ENCODE measurements at regions not wholly inside any gene's neighbourhood (a gene's known extent, or its start where the extent isn't known, plus 50 kb on each side); places are given as distances from the start of the nearest gene placed in this dataset.

DNA sequence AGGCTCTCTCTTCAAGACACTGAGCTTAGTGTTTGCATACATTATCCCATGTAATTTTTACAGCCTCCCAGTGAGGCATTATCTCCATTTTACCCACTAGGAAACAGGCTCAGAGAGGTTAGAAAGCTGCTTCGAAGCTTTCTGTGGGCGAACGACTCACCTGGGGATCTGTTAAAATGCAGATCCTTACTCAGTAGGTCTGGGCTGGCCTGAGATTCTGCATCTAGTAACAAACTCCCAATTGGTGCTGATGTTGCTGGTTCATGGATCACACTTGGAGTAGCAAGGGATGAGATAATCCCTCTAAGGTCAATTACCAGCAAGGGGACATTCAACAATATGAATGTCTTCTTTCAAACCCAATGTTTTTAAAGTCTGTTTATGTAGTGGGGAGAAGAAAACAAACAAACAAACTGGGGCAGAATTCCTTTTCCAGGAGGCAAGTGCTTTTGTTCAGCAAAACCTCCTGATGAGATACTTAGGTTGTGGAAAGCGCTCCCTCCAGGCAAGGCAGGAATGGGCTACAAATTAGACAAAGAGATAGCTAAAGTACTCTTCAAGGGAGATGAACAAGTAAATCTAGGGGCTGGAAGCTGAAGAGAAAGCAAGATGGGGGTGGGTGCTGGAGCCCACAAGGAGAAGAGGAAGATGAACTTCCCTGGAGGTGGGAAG, 311.9 kb downstream of the SHQ1 start:
- H3K9me3 ChIP-seq (ENCODE audit: control insufficient read depth, insufficient read depth, low read length), result no peaks in the 10 kb centered on the region
- no peaks in the 10 kb centered on the region for H3K4me1 ChIP-seq (ENCODE audit: control insufficient read depth, insufficient read depth, low read length)
- ChIA-PET POLR2A (ENCODE audit: unreplicated experiment) (no interaction called here), CTCF (no interaction called here)
- intact Hi-C loops (cut with micrococcal nuclease) (no loop called here), in situ Hi-C loops (cut with MboI; ENCODE audit: low sequenced_read_pairs) (no loop called here), dilution Hi-C loops (cut with HindIII; ENCODE audit: low sequenced_read_pairs, unreplicated experiment) (no loop called here)
- H2AK9ac ChIP-seq (replicated peaks; ENCODE audit: low read depth, low read length, poor library complexity), result no peak overlapping the region
- DNase-seq, result no peak
- H3K4me3 ChIP-seq (ENCODE audit: insufficient read depth, low read depth, low read length), result no peak overlapping the region
- no peak overlapping the region for H3K18ac ChIP-seq (ENCODE audit: low read depth, low read length)
- peaks cover 37% of the 10 kb centered on the region for H3K27me3 ChIP-seq (ENCODE audit: control insufficient read depth, insufficient read depth, low read length)
- BruUV-seq (replicated peaks), result no TSS peak
- no peak overlapping the region for H4K91ac ChIP-seq (ENCODE audit: insufficient read depth, low read depth, low read length)
- H3K56ac ChIP-seq (ENCODE audit: extremely low read depth, insufficient read depth, low read length), result no peak overlapping the region
- H2BK20ac ChIP-seq (ENCODE audit: low read depth, low read length), result no peak overlapping the region
- H2AFZ ChIP-seq (replicated peaks; ENCODE audit: low read length, poor library complexity), result no peak overlapping the region
- H3K9me1 ChIP-seq (ENCODE audit: insufficient read depth, low read length), result no peaks in the 10 kb centered on the region
- H4K8ac ChIP-seq (ENCODE audit: low read depth in 2 of 2, low read length in 2 of 2), result no peak overlapping the region
- H2BK15ac ChIP-seq (ENCODE audit: low read depth, low read length), result no peak overlapping the region
- no peaks in the 10 kb centered on the region for H4K20me1 ChIP-seq (ENCODE audit: insufficient read depth, low read length)
- no peak overlapping the region for H3K4me2 ChIP-seq (ENCODE audit: low read depth, low read length)
- ATAC-seq (ENCODE audit: low read depth), result no peak
- no peak overlapping the region for H3K27ac ChIP-seq (ENCODE audit: insufficient read depth, low read length)
- no peaks in the 10 kb centered on the region for H3K36me3 ChIP-seq (ENCODE audit: control insufficient read depth, insufficient read depth, low read length)
- H3K4ac ChIP-seq (ENCODE audit: low read depth, low read length), result no peak overlapping the region
- H3K14ac ChIP-seq (replicated peaks; ENCODE audit: low read depth, low read length), result no peak overlapping the region
- no peak overlapping the region for H2AK5ac ChIP-seq (ENCODE audit: low read depth, low read length)
- no peak overlapping the region for H2BK120ac ChIP-seq (ENCODE audit: low read depth, low read length)
- TF ChIP-seq, protein P1, sequence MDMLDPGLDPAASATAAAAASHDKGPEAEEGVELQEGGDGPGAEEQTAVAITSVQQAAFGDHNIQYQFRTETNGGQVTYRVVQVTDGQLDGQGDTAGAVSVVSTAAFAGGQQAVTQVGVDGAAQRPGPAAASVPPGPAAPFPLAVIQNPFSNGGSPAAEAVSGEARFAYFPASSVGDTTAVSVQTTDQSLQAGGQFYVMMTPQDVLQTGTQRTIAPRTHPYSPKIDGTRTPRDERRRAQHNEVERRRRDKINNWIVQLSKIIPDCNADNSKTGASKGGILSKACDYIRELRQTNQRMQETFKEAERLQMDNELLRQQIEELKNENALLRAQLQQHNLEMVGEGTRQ (IDR thresholded peaks at IDR 0.05; ENCODE audit: low read depth, low read length), result no peak
- TF ChIP-seq, protein P2, sequence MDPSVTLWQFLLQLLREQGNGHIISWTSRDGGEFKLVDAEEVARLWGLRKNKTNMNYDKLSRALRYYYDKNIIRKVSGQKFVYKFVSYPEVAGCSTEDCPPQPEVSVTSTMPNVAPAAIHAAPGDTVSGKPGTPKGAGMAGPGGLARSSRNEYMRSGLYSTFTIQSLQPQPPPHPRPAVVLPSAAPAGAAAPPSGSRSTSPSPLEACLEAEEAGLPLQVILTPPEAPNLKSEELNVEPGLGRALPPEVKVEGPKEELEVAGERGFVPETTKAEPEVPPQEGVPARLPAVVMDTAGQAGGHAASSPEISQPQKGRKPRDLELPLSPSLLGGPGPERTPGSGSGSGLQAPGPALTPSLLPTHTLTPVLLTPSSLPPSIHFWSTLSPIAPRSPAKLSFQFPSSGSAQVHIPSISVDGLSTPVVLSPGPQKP (IDR thresholded peaks at IDR 0.05; ENCODE audit: borderline replicate concordance, low read depth, low read length), result no peak
- TF ChIP-seq MAZ (IDR thresholded peaks at IDR 0.05; ENCODE audit: borderline replicate concordance, low read depth, low read length) (no peak), FOS (IDR thresholded peaks at IDR 0.05; ENCODE audit: low read depth, low read length) (no peak), RAD21 (IDR thresholded peaks at IDR 0.05; ENCODE audit: low read length) (no peak), NFE2L2 (IDR thresholded peaks at IDR 0.05; ENCODE audit: low read depth, low read length) (no peak), POLR2A (IDR thresholded peaks at IDR 0.05; ENCODE audit: low read depth, low read length) (no peak)
- TF ChIP-seq, protein P3, sequence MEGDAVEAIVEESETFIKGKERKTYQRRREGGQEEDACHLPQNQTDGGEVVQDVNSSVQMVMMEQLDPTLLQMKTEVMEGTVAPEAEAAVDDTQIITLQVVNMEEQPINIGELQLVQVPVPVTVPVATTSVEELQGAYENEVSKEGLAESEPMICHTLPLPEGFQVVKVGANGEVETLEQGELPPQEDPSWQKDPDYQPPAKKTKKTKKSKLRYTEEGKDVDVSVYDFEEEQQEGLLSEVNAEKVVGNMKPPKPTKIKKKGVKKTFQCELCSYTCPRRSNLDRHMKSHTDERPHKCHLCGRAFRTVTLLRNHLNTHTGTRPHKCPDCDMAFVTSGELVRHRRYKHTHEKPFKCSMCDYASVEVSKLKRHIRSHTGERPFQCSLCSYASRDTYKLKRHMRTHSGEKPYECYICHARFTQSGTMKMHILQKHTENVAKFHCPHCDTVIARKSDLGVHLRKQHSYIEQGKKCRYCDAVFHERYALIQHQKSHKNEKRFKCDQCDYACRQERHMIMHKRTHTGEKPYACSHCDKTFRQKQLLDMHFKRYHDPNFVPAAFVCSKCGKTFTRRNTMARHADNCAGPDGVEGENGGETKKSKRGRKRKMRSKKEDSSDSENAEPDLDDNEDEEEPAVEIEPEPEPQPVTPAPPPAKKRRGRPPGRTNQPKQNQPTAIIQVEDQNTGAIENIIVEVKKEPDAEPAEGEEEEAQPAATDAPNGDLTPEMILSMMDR (conservative IDR thresholded peaks at IDR 0.05; ENCODE audit: low read depth, low read length), result no peak
- WGBS, 2 experiments (ENCODE audit: extremely low coverage in 2 of 2, insufficient read length in 1 of 2), result no CpG with 5 or more reads among the region's 4 CpGs
- H3K23ac ChIP-seq (ENCODE audit: low read depth, low read length), result no peak overlapping the region
- no peak overlapping the region for H2BK5ac ChIP-seq (ENCODE audit: low read depth, low read length, poor library complexity, severe bottlenecking)
- no peaks in the 10 kb centered on the region for H3K79me1 ChIP-seq (ENCODE audit: low read depth in 1 of 2, low read length in 2 of 2)
- H3K9ac ChIP-seq (ENCODE audit: low read depth, low read length), result no peak overlapping the region
- no peak overlapping the region for H4K5ac ChIP-seq (ENCODE audit: low read depth, low read length)

Measured in IMR-90 (cell line).